ENCODE measurements at regions not wholly inside any gene's neighbourhood (a gene's known extent, or its start where the extent isn't known, plus 50 kb on each side); places are given as distances from the start of the nearest gene placed in this dataset.

GRCh38 chr4:153067376-153067775 is 131.3 kb downstream of the FHDC1 start:
- no peaks in the 10 kb centered on the region for H3K36me3 ChIP-seq
- H3K27me3 ChIP-seq: no peaks in the 10 kb centered on the region
- in situ Hi-C loops (cut with MboI; ENCODE audit: low sequenced_read_pairs in 4 of 4): no loop called here
- TF ChIP-seq POLR2A (IDR thresholded peaks at IDR 0.05): no peak
- TF ChIP-seq, protein P1, sequence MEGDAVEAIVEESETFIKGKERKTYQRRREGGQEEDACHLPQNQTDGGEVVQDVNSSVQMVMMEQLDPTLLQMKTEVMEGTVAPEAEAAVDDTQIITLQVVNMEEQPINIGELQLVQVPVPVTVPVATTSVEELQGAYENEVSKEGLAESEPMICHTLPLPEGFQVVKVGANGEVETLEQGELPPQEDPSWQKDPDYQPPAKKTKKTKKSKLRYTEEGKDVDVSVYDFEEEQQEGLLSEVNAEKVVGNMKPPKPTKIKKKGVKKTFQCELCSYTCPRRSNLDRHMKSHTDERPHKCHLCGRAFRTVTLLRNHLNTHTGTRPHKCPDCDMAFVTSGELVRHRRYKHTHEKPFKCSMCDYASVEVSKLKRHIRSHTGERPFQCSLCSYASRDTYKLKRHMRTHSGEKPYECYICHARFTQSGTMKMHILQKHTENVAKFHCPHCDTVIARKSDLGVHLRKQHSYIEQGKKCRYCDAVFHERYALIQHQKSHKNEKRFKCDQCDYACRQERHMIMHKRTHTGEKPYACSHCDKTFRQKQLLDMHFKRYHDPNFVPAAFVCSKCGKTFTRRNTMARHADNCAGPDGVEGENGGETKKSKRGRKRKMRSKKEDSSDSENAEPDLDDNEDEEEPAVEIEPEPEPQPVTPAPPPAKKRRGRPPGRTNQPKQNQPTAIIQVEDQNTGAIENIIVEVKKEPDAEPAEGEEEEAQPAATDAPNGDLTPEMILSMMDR (IDR thresholded peaks at IDR 0.05 in 4 of 5, conservative IDR thresholded peaks at IDR 0.05 in 1 of 5): no peak
- DNase-seq (no peak), ATAC-seq (no peak)
- H3K4me3 ChIP-seq: no peak overlapping the region
- H3K9me3 ChIP-seq: no peaks in the 10 kb centered on the region
- intact Hi-C loops (cut with DNase I; ENCODE audit: low total_unique reads): no loop called here
- H3K4me1 ChIP-seq: no peaks in the 10 kb centered on the region
- no peak overlapping the region for H3K27ac ChIP-seq

GRCh38 chr4:153068751-153069150 is 132.6 kb downstream of the FHDC1 start:
- Histone ChIP-seq H3K27ac (no peak overlapping the region), H3K4me1 (no peaks in the 10 kb centered on the region), H3K27me3 (no peaks in the 10 kb centered on the region), H3K36me3 (no peaks in the 10 kb centered on the region), H3K4me3 (no peak overlapping the region), H3K9me3 (no peaks in the 10 kb centered on the region)
- DNase-seq (no peak), ATAC-seq (no peak)
- in situ Hi-C loops (cut with MboI; ENCODE audit: low sequenced_read_pairs in 4 of 4) (no loop called here), intact Hi-C loops (cut with DNase I; ENCODE audit: low total_unique reads) (no loop called here)
- TF ChIP-seq, protein P1 (IDR thresholded peaks at IDR 0.05 in 4 of 5, conservative IDR thresholded peaks at IDR 0.05 in 1 of 5): no peak
- TF ChIP-seq POLR2A (IDR thresholded peaks at IDR 0.05): no peak

- in situ Hi-C loops (cut with MboI; ENCODE audit: low sequenced_read_pairs in 4 of 4) (no loop called here), intact Hi-C loops (cut with DNase I; ENCODE audit: low total_unique reads) (no loop called here)
- H3K9me3 ChIP-seq: no peaks in the 10 kb centered on the region
- no peak overlapping the region for H3K4me3 ChIP-seq
- DNase-seq: no peak
- H3K36me3 ChIP-seq: no peaks in the 10 kb centered on the region
- H3K4me1 ChIP-seq: no peaks in the 10 kb centered on the region
- no peak for TF ChIP-seq POLR2A (IDR thresholded peaks at IDR 0.05)
- TF ChIP-seq, protein P1 (IDR thresholded peaks at IDR 0.05 in 4 of 5, conservative IDR thresholded peaks at IDR 0.05 in 1 of 5): no peak
- no peaks in the 10 kb centered on the region for H3K27me3 ChIP-seq
- ATAC-seq: no peak
- H3K27ac ChIP-seq: no peak overlapping the region
These were observed 132.2 kb upstream of the TRIM2 start for GRCh38 chr4:153071958-153072598.

DNA sequence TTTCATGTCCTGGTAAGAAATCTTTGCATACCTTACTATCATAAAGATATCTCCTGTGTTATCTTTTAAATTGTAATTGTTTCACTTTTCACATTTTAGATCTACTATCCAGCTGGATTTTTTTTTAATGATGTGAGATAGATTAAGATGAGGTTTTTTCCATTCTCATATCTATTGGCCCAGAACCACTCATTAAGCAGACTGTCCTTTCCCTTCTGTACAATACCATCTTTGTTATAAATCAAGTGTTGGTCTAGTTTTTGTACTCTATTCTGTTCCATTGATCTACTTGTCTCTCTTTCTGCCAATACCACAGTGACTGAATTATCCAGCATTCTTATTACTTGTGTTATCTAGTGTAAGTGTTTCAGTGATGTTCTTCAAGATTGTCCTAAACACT is 131.6 kb upstream of the TRIM2 start:
- Histone ChIP-seq H3K27me3 (no peaks in the 10 kb centered on the region), H3K36me3 (no peaks in the 10 kb centered on the region), H3K27ac (no peak overlapping the region), H3K4me1 (no peaks in the 10 kb centered on the region), H3K9me3 (no peaks in the 10 kb centered on the region), H3K4me3 (no peak overlapping the region)
- TF ChIP-seq, protein P1 (IDR thresholded peaks at IDR 0.05 in 4 of 5, conservative IDR thresholded peaks at IDR 0.05 in 1 of 5): no peak
- no peak for TF ChIP-seq POLR2A (IDR thresholded peaks at IDR 0.05)
- ATAC-seq (no peak), DNase-seq (no peak)
- intact Hi-C loops (cut with DNase I; ENCODE audit: low total_unique reads): no loop called here
- in situ Hi-C loops (cut with MboI; ENCODE audit: low sequenced_read_pairs in 4 of 4): no loop called here

DNA sequence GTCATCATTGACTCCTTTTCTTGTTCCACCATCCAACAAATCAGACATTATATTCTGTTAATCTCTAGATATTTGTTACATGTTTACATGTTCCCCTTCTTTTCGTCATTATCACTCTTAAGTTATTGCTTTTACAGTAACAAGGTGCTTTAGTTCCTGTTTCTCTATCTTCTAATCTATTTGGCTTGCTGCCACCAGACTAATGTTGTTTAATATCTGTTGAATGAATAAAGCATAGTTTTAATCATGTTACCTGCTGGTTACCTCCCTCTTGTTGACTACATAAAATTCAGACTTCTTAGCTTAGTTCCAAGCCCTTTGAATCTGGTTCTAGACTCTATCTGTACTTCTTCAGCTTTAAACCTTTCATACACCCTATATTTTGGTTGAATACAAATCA is 129.8 kb upstream of the TRIM2 start:
- no peaks in the 10 kb centered on the region for H3K27me3 ChIP-seq
- in situ Hi-C loops (cut with MboI; ENCODE audit: low sequenced_read_pairs in 4 of 4) (no loop called here), intact Hi-C loops (cut with DNase I; ENCODE audit: low total_unique reads) (no loop called here)
- no peak overlapping the region for H3K4me3 ChIP-seq
- no peak for TF ChIP-seq POLR2A (IDR thresholded peaks at IDR 0.05)
- TF ChIP-seq, protein P1 (IDR thresholded peaks at IDR 0.05 in 4 of 5, conservative IDR thresholded peaks at IDR 0.05 in 1 of 5): no peak
- H3K9me3 ChIP-seq: no peaks in the 10 kb centered on the region
- ATAC-seq (no peak), DNase-seq (no peak)
- H3K4me1 ChIP-seq: no peaks in the 10 kb centered on the region
- no peak overlapping the region for H3K27ac ChIP-seq
- no peaks in the 10 kb centered on the region for H3K36me3 ChIP-seq

Data from gastrocnemius medialis (tissue), 4 donors.